ENCODE measurements at regions not wholly inside any gene's neighbourhood (a gene's known extent, or its start where the extent isn't known, plus 50 kb on each side); places are given as distances from the start of the nearest gene placed in this dataset.

DNA sequence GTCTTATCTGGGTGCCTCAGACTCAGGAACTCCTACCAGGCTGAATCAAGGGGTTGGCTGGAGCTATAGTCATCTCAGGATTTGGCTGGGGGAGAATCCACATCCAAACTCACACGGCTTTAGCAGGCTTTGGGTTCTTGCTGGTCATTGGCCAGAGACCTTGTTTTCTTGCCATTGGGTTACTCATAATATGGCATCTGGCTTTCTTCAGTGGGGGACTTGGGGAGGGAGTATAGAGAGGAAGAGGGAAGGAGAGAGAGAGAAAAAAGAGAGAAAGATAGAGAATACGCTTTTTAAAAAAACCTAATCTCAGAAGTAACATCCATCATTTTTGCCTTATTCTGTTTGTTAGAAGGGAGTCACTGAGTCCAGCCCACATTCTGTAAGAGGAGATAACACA lies 191.5 kb upstream of the SHISA6 start:
- no peaks in the 10 kb centered on the region for H3K36me3 ChIP-seq
- DNase-seq (ENCODE audit: extremely low spot score in 2 of 2), result no peak
- H3K27ac ChIP-seq, result no peak overlapping the region
- no peak overlapping the region for H3K4me3 ChIP-seq
- no peaks in the 10 kb centered on the region for H3K27me3 ChIP-seq
- intact Hi-C loops (cut with DNase I), result no loop called here
- TF ChIP-seq, protein P1, sequence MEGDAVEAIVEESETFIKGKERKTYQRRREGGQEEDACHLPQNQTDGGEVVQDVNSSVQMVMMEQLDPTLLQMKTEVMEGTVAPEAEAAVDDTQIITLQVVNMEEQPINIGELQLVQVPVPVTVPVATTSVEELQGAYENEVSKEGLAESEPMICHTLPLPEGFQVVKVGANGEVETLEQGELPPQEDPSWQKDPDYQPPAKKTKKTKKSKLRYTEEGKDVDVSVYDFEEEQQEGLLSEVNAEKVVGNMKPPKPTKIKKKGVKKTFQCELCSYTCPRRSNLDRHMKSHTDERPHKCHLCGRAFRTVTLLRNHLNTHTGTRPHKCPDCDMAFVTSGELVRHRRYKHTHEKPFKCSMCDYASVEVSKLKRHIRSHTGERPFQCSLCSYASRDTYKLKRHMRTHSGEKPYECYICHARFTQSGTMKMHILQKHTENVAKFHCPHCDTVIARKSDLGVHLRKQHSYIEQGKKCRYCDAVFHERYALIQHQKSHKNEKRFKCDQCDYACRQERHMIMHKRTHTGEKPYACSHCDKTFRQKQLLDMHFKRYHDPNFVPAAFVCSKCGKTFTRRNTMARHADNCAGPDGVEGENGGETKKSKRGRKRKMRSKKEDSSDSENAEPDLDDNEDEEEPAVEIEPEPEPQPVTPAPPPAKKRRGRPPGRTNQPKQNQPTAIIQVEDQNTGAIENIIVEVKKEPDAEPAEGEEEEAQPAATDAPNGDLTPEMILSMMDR (IDR thresholded peaks at IDR 0.05), result no peak
- no peak for TF ChIP-seq POLR2AphosphoS5 (IDR thresholded peaks at IDR 0.05; ENCODE audit: insufficient read depth in 1 of 2, low read depth in 1 of 2)
- TF ChIP-seq POLR2A (IDR thresholded peaks at IDR 0.05), result no peak
- H3K9me3 ChIP-seq, result no peaks in the 10 kb centered on the region
- no peaks in the 10 kb centered on the region for H3K4me1 ChIP-seq

DNA sequence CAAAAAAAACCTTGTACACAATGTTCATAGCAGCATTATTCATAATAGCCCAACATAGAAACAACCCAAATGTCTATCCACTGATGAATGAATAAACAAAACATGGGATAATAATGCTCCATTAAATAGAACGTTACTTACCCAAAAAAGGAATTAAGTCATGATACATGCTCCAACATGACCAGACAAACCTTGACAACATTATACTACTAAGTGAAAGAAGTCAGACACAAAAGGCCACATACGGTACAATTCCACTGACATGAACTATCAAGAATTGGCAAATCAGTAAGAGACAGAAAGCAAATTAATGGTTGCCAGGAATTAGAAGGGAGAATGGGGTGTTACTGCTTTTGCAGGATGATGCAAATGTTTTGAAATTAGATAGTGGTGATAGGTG lies 193.8 kb upstream of the SHISA6 start:
- Histone ChIP-seq H3K4me3 (no peak overlapping the region), H3K9me3 (no peaks in the 10 kb centered on the region), H3K27me3 (no peaks in the 10 kb centered on the region), H3K27ac (no peak overlapping the region), H3K4me1 (no peaks in the 10 kb centered on the region), H3K36me3 (no peaks in the 10 kb centered on the region)
- TF ChIP-seq POLR2A (IDR thresholded peaks at IDR 0.05) (no peak), POLR2AphosphoS5 (IDR thresholded peaks at IDR 0.05; ENCODE audit: insufficient read depth in 1 of 2, low read depth in 1 of 2) (no peak)
- TF ChIP-seq, protein P1 (IDR thresholded peaks at IDR 0.05), result no peak
- DNase-seq (ENCODE audit: extremely low spot score in 2 of 2), result no peak
- intact Hi-C loops (cut with DNase I), result no loop called here

DNA sequence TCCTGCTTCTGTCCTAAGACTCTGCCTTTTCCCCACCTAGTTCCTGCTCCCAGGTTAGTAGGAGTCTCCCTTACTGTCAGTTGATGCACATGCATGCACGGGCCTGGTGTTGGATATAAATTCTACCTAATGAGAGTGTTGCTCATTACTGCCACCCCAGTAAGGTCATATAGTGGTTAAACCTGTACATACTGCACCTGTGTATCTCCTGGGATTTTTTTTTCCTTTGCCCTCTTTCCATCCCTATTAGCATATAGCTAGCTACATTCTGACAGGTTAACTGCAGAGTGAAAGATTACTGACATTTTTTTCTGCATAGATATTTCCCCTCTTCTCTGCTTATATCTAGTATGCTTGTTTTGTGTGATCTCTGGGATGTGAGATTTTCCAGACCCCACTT lies 201.5 kb upstream of the PIRT start:
- no peak overlapping the region for H3K27ac ChIP-seq

DNA sequence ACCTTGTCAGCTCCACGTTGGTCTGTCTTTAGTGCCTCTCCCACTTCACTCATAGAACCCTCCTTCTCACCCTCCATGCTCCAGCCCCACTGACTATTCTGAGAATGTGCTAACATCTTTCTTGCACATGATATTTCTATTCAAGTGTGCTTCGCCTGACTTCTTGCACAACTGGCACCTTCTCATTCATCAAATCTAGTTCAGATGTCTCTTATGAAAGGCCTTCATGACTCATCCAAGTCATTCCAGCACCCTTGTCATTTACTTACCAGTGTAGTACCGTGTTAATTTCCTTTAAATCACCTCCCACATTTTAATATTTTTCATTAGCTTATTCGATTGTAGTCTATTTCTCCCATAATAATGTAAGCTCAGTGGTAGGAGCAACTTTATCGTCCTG lies 197.8 kb upstream of the PIRT start:
- no peak for DNase-seq (ENCODE audit: extremely low spot score in 2 of 2)
- intact Hi-C loops (cut with DNase I), result no loop called here
- H3K27me3 ChIP-seq, result no peaks in the 10 kb centered on the region
- TF ChIP-seq POLR2AphosphoS5 (IDR thresholded peaks at IDR 0.05; ENCODE audit: insufficient read depth in 1 of 2, low read depth in 1 of 2) (no peak), POLR2A (IDR thresholded peaks at IDR 0.05) (no peak)
- TF ChIP-seq, protein P1 (IDR thresholded peaks at IDR 0.05), result no peak
- no peak overlapping the region for H3K27ac ChIP-seq
- no peak overlapping the region for H3K4me3 ChIP-seq
- H3K9me3 ChIP-seq, result no peaks in the 10 kb centered on the region
- no peaks in the 10 kb centered on the region for H3K4me1 ChIP-seq
- H3K36me3 ChIP-seq, result no peaks in the 10 kb centered on the region

More for the DNA sequence above, 201.5 kb upstream of the PIRT start:
- Histone ChIP-seq H3K27me3 (no peaks in the 10 kb centered on the region), H3K9me3 (no peaks in the 10 kb centered on the region), H3K4me3 (no peak overlapping the region), H3K4me1 (no peaks in the 10 kb centered on the region), H3K36me3 (no peaks in the 10 kb centered on the region)
- no peak for DNase-seq (ENCODE audit: extremely low spot score in 2 of 2)
- TF ChIP-seq POLR2A (IDR thresholded peaks at IDR 0.05), result no peak
- TF ChIP-seq POLR2AphosphoS5 (IDR thresholded peaks at IDR 0.05; ENCODE audit: insufficient read depth in 1 of 2, low read depth in 1 of 2), result no peak
- TF ChIP-seq, protein P1 (IDR thresholded peaks at IDR 0.05), result no peak
- intact Hi-C loops (cut with DNase I), result no loop called here

DNA sequence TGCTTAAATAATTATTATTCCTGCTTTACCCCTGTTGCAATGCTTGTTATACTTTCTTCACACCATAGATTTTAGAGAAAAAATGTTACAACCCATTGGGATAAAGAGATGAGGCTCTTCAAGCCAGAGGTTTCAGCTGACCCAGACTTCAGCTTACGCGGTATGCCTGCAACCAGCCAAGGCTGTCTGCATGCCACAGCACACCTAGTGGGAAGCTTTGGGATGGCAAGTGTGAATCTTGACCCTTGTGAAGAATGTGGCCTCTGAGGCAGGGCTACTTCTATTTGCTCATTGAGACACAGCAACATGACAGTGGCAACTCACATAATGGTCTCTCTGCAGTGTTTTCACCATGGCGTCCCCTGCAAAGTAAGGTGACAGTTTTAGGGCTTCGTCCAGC lies 193.9 kb upstream of the PIRT start:
- no peaks in the 10 kb centered on the region for H3K4me1 ChIP-seq
- H3K27me3 ChIP-seq, result no peaks in the 10 kb centered on the region
- no peak overlapping the region for H3K27ac ChIP-seq
- H3K9me3 ChIP-seq, result no peaks in the 10 kb centered on the region
- no peaks in the 10 kb centered on the region for H3K36me3 ChIP-seq
- intact Hi-C loops (cut with DNase I), result no loop called here
- DNase-seq (ENCODE audit: extremely low spot score in 2 of 2), result no peak
- no peak for TF ChIP-seq POLR2A (IDR thresholded peaks at IDR 0.05)
- no peak for TF ChIP-seq POLR2AphosphoS5 (IDR thresholded peaks at IDR 0.05; ENCODE audit: insufficient read depth in 1 of 2, low read depth in 1 of 2)
- TF ChIP-seq, protein P1 (IDR thresholded peaks at IDR 0.05), result no peak
- H3K4me3 ChIP-seq, result no peak overlapping the region

Data from vagina (tissue), 2 donors.